MM.1S (cell line): ENCODE measurements at regions not wholly inside any gene's neighbourhood (a gene's known extent, or its start where the extent isn't known, plus 50 kb on each side); places are given as distances from the start of the nearest gene placed in this dataset.

ENCODE experiments used
- DNase-seq: peaks from one replicate; pipeline ENCODE4 v3.0.0-alpha.2; 2015
- H2AFZ ChIP-seq: fragments of 300-600 bp; sonication (generic); 2 replicates; pipeline ENCODE4 v1.6.0; 2016; ENCODE audit warnings: antibody characterized with exemption, low read length
- H3F3A ChIP-seq: fragments of 300-600 bp; sonication (generic); 2 replicates; pipeline ENCODE4 v1.6.1; 2016; ENCODE audit warnings: mild to moderate bottlenecking, antibody characterized with exemption, low read length, moderate library complexity, mixed read lengths; ENCODE audit not compliant: insufficient read depth
- H3K27ac ChIP-seq: fragments of 300-600 bp; sonication (generic); 2 replicates; pipeline ENCODE4 v1.5.1; 2016; ENCODE audit warnings: mild to moderate bottlenecking, low read length
- H3K27me3 ChIP-seq: fragments of 300-600 bp; sonication (generic); replicated peaks from 2 replicates; pipeline ENCODE4 v1.6.0; 2016; ENCODE audit warnings: low read length; ENCODE audit not compliant: insufficient read depth
- H3K36me3 ChIP-seq: fragments of 300-600 bp; sonication (generic); replicated peaks from 2 replicates; pipeline ENCODE4 v1.6.1; 2016; ENCODE audit warnings: mild to moderate bottlenecking, low read length, mixed read lengths; ENCODE audit not compliant: insufficient read depth
- H3K4me1 ChIP-seq: fragments of 300-600 bp; sonication (generic); 2 replicates; pipeline ENCODE4 v1.6.1; 2016; ENCODE audit warnings: low read length, mixed read lengths
- H3K4me2 ChIP-seq: fragments of 300-600 bp; sonication (generic); 2 replicates; pipeline ENCODE4 v1.6.0; 2016; ENCODE audit warnings: low read depth, low read length
- H3K4me3 ChIP-seq: fragments of 300-600 bp; sonication (generic); 2 replicates; pipeline ENCODE4 v1.5.1; 2016; ENCODE audit warnings: low read length, mixed read lengths
- H3K79me2 ChIP-seq: fragments of 300-600 bp; sonication (generic); 2 replicates; pipeline ENCODE4 v1.6.1; 2016; ENCODE audit warnings: mixed run types, low read length, mixed read lengths
- H3K9ac ChIP-seq: fragments of 300-600 bp; sonication (generic); 2 replicates; pipeline ENCODE4 v1.6.1; 2016; ENCODE audit warnings: low read length, mixed read lengths
- H3K9me2 ChIP-seq: fragments of 300-600 bp; sonication (generic); replicated peaks from 2 replicates; pipeline ENCODE4 v1.6.1; 2016; ENCODE audit warnings: mild to moderate bottlenecking, low read length, mixed read lengths; ENCODE audit not compliant: insufficient read depth
- H3K9me3 ChIP-seq: fragments of 300-600 bp; sonication (generic); replicated peaks from 2 replicates; pipeline ENCODE4 v1.6.1; 2016; ENCODE audit warnings: mild to moderate bottlenecking, low read length, mixed read lengths; ENCODE audit not compliant: insufficient read depth
- H4K20me1 ChIP-seq: fragments of 300-600 bp; sonication (generic); 2 replicates; pipeline ENCODE4 v1.6.1; 2016; ENCODE audit warnings: mild to moderate bottlenecking, low read length, moderate library complexity, mixed read lengths; ENCODE audit not compliant: insufficient read depth
- EZH2 ChIP-seq: fragments of 300-600 bp; sonication (generic); optimal IDR thresholded peaks from 2 replicates; pipeline ENCODE3; 2017; ENCODE audit warnings: low read depth, mild to moderate bottlenecking, antibody characterized with exemption, low read length, mixed read lengths
- EZH2phosphoT487 ChIP-seq: fragments of 300-600 bp; sonication (generic); IDR thresholded peaks from 2 replicates; pipeline ENCODE4 v1.6.1; 2018; ENCODE audit warnings: antibody characterized with exemption, low read length
- TF ChIP-seq, protein P1 (sequence below): fragments of 300-600 bp; sonication (generic); IDR thresholded peaks from 2 replicates; pipeline ENCODE4 v1.5.1; 2016; ENCODE audit warnings: antibody characterized with exemption, low read length, mixed read lengths

GRCh38 chr5:153299891-153300290 is 190.6 kb upstream of the GRIA1 start:
- TF ChIP-seq, protein P1, sequence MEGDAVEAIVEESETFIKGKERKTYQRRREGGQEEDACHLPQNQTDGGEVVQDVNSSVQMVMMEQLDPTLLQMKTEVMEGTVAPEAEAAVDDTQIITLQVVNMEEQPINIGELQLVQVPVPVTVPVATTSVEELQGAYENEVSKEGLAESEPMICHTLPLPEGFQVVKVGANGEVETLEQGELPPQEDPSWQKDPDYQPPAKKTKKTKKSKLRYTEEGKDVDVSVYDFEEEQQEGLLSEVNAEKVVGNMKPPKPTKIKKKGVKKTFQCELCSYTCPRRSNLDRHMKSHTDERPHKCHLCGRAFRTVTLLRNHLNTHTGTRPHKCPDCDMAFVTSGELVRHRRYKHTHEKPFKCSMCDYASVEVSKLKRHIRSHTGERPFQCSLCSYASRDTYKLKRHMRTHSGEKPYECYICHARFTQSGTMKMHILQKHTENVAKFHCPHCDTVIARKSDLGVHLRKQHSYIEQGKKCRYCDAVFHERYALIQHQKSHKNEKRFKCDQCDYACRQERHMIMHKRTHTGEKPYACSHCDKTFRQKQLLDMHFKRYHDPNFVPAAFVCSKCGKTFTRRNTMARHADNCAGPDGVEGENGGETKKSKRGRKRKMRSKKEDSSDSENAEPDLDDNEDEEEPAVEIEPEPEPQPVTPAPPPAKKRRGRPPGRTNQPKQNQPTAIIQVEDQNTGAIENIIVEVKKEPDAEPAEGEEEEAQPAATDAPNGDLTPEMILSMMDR: no peak
- TF ChIP-seq EZH2phosphoT487 (no peak), EZH2 (no peak)
- Histone ChIP-seq H2AFZ (no peak overlapping the region), H3K4me3 (no peak overlapping the region), H3K4me2 (no peak overlapping the region), H4K20me1 (no peaks in the 10 kb centered on the region), H3K9me2 (no peaks in the 10 kb centered on the region), H3K79me2 (no peaks in the 10 kb centered on the region), H3K36me3 (no peaks in the 10 kb centered on the region), H3K4me1 (no peaks in the 10 kb centered on the region), H3K27me3 (no peaks in the 10 kb centered on the region), H3K9ac (no peak overlapping the region), H3K9me3 (no peaks in the 10 kb centered on the region), H3F3A (no peaks in the 10 kb centered on the region), H3K27ac (no peak overlapping the region)
- DNase-seq: no peak

DNA sequence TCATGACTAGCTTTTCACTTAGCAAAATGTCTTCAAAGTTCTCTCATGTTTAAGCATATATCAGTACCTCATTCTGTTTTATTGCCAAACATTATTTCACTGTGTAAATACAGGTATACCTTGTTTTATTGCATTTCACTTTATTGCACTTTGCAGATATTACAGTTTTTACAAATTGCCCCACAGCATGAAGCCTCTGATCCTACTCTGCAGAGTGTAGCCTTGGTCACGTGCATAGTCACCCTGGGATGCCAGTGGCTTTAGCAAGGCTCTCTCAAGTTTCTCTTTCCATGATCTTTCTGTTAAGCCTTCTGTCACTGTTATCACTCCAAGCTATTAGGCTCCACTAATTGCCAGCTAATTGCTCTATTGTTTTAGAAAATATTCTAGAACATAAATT is 182.2 kb upstream of the GRIA1 start:
- no peaks in the 10 kb centered on the region for H3K4me1 ChIP-seq
- no peaks in the 10 kb centered on the region for H3K27me3 ChIP-seq
- no peaks in the 10 kb centered on the region for H3F3A ChIP-seq
- H3K79me2 ChIP-seq: no peaks in the 10 kb centered on the region
- H3K9me2 ChIP-seq: no peaks in the 10 kb centered on the region
- H3K9ac ChIP-seq: no peak overlapping the region
- DNase-seq: no peak
- H3K27ac ChIP-seq: no peak overlapping the region
- no peaks in the 10 kb centered on the region for H3K36me3 ChIP-seq
- no peak overlapping the region for H2AFZ ChIP-seq
- H3K4me2 ChIP-seq: no peak overlapping the region
- TF ChIP-seq, protein P1: no peak
- no peak for TF ChIP-seq EZH2
- no peak for TF ChIP-seq EZH2phosphoT487
- no peak overlapping the region for H3K4me3 ChIP-seq
- no peaks in the 10 kb centered on the region for H3K9me3 ChIP-seq
- H4K20me1 ChIP-seq: no peaks in the 10 kb centered on the region

DNA sequence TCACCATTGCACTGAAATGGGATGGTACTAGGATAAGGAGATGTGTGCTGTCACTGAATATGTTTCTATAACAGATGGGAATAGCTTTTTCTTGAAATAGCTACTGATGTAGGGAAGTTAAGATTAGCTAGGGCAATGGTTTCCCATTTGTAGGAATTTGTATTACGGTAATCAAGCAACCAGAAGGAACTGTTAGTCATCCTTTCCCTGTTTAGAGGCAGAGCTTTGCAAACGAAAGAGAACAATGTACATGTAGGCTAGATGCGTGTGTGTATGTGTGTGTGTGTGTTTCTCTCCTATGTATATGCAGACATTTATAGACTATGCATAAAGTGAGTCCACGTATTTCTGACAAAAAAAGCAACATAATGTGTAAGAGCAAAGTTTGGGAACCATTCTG is 171.9 kb upstream of the GRIA1 start:
- Histone ChIP-seq H3K4me3 (no peak overlapping the region), H3K4me2 (no peak overlapping the region), H3K9ac (no peak overlapping the region), H3K9me3 (no peaks in the 10 kb centered on the region), H3K4me1 (no peaks in the 10 kb centered on the region), H2AFZ (no peak overlapping the region), H3K27ac (no peak overlapping the region), H3F3A (no peaks in the 10 kb centered on the region), H3K36me3 (no peaks in the 10 kb centered on the region), H4K20me1 (no peaks in the 10 kb centered on the region), H3K27me3 (no peaks in the 10 kb centered on the region), H3K79me2 (no peaks in the 10 kb centered on the region), H3K9me2 (no peaks in the 10 kb centered on the region)
- TF ChIP-seq EZH2phosphoT487 (no peak), EZH2 (no peak)
- TF ChIP-seq, protein P1: no peak
- no peak for DNase-seq
